Umbilical cord (tissue), 1 donor: ENCODE measurements at regions not wholly inside any gene's neighbourhood (a gene's known extent, or its start where the extent isn't known, plus 50 kb on each side); places are given as distances from the start of the nearest gene placed in this dataset.

ENCODE experiments used
- DNase-seq: peaks from one replicate; pipeline ENCODE4 v3.0.0-alpha.2; 2015; ENCODE audit warnings: low spot score

DNA sequence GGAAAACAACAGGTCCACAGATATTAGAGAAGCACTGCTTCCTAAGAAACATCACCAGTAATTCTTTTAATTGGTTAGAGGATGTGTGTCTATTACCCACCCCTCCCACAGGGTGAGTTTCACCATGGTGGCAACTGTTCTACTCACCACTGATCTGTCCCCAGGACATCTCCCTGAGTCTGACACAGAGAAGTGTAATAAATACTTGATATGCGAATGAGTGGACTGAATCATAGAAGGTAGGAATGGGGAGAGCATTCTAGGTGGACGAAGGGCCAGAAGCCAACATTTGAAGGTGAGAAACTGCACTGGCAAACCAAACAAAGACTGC lies 452.7 kb upstream of the PROK2 start:
- DNase-seq: no peak

DNA sequence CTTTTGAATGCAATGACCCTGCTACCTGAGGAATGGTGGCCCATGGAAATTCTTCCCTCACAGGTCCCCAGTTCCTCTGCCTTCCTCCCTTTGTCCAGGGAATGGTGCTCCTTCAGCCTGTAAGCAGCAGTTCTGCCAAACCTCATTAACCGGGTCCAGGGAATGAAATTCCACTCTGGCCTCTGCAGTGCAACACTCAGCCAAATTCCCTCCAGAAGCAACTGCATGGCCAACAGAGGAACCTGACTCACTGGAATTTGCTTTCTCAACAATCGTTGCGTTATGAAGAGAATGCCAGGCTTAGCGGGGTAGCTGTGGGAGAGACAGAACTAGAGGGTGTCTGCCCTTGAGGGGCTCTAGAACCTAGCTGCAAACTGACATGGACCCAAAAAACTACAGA lies 449.4 kb upstream of the PROK2 start:
- peak; percentile 69 for DNase-seq

DNA sequence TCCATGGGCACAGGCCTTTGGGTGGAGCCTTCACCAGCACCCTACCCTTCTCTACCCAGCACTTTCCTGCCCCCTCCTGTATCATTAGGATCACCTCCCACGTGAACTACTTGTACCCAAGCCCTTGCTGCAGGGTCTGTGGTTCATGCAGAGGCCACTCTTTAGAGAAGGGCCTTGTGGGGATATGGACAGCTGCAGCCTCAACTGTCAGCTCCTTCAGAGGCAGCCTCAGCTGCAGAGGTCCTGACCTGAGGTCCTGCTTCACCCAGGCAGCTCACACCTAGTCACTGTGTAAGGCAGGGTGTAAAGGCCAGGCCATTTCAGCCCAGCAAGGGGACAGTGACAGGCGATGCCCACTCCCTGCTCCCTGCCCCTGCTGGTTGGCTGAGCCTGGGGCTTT lies 448.6 kb upstream of the PROK2 start:
- no peak for DNase-seq

DNA sequence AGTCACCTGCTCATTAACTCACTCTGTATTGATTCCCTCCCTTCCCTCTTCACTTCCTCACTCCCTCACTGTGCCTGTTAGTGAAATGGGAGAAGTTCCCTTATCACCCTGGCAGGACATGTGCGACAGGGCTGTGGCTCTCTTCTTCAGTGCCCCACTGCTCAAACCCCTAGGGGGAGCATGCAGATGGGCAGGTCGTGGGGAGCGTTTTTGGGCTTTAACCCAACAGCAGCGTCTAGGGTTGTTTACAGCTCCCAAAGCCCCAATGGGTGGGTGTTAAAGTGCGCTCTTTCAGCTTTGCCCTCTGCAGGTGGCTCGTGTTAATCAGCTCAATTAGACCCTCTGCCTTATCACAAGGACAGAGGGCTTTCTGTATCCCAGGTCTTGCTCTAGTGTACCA lies 447.8 kb upstream of the PROK2 start:
- DNase-seq: no peak

DNA sequence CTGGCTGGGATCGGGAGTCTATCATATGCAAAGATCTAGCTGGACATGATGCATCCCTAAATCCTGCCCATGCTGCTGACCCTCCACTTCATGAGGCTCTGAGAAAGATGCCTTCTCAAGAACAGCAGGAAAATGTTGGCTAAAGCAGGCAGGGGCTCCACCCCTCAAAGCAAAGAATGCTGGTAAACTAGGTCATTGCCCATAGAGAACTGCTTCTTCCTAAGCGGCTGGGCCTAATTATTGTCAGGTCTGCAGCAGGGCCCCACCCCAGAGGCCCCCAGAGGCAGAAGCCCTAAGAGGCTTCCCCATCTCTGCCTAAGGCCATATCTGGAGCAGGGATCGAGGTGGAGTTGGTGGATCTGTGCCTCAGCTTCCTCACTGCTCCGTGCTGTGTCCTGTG lies 447.4 kb upstream of the PROK2 start:
- peak; percentile 42 for DNase-seq

DNA sequence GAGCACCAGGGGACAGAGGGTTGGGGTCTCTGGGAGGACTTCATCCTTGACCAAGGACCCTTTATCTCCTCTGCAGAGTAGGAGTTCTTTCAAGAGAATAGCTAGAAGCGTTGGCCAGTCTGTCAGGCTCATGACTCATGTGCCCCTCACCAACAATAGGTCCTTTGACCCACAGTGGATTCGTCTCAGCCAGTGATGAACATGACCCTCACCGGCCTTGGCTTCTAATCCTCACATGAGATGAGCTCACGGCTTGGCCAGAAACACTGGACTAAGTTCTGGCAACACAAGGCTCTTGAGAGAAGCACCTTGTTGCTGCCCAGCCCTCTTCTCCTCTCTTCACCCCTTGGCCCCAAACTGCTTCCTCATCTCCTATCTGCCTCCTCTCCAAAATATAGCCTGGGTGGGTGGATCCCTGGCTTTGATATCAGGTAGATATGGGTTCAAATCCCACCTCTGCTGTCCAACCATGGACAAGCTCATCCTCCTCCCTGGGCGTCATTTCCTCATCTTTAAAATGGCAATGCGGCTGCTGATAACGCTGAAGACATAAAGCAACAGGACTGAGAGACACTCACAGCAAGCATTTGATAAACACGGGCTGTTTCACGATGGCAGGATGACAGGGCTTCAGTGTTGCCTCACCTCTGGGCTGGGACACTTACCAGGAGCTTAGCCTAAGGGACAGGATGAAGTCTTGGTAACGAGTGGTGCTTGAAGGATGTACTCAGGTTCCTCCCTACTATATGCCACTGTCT lies 446.7 kb upstream of the PROK2 start:
- no peak for DNase-seq

DNA sequence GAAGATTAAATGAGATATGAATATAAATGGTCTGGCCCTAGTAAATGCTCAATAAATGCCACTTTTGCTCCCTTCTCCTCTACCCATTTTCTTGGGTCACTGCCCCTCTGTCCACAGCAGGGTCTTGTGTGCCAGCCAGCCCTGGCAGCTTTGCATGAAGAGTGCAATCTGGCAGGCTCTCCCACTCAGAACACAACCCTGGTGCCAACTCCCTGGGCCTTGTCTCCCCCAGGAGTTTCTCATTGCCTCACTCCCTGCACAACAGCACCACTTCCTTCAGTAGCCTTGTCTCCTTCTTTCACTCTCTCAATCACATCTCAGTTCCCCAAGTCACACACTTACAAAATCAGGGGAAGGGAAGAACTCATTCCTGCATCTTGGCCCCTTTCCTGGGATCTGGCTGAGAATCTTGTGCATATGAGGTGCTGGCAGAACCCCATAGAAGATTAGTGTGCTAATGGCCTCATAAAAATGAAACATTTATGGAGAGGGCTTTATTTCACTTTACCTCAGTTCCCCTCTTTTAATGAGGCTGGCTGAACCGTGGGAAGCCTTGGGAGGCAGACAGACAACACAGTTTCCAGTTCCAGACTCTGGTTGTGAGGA lies 445.9 kb upstream of the PROK2 start:
- DNase-seq: peak; percentile 25

DNA sequence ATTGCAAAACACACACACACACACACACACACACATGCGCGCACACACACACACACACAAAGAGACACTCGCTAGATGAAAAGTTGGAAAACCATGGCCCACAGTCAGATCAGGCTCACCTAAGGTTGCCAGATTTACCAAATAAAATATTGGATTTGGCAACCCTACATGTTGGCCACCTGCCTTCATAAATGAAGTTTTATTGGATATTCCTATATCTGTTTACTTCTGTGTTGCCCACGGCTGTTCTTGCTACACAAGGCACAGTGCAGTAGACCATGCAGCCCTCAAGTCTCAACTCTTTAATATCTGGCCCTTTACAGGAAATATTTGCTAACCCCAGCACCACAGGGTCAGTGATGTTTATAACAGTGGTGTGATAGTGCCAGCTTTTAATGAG lies 445.0 kb upstream of the PROK2 start:
- DNase-seq: no peak

DNA sequence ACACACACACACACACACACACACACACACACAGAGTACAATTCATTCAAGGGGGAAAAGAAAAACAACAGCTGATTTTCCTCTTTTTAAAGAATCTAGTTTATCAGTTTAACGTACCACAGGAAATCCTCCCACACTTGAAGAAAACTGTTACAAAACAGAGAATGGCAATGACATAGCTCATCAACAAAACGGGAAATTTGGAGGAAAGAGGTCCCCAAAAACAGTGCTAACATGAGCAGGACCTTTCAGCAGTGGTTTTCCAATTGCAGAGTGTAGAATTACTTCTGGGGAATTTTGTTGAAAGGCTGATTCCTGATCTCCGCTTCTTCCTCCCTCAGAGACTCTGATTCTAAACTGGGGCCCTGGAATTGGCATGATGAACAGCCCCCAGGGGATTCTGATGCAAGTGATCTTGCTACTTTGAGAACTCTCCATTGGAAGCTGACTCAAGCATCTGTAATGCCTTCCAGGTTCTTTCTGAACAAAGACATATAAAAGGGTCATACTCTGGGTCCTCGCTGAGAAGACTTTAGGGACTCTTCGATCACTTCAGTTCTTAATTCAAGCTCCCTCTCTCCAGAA lies 442.6 kb upstream of the PROK2 start:
- DNase-seq: no peak

DNA sequence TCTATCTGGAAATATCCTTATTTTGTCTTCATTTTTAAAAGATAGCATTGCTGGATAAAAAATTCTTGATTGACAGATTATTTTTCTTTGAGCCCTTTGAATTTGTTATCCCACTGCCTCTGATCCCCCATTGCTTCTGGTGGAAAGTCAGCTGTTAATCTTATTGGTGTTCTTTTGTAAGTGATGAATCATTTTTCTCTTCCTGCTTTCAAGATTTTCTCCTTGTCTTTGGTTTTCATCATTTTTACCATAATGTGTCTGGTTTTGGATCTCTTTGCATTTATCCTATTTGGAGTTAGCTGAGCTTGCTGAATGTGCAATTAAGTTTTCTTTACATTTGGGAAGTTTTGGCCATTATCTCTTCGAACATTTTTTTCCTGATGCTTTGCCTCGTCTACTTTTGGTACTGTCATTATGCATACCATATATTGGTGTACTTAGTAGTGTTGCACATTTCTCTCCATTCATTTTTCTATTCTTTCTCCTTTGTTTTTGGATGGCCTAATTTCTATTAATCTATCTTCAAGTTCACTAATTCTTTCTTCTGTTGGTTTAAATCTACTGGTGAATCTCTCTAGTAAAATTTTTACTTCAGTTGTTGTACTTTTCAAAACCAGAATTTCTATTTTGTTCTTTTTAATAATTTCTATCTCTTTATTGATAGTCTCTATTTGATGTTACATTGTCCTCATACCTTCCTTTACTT lies 440.0 kb upstream of the PROK2 start:
- no peak for DNase-seq

DNA sequence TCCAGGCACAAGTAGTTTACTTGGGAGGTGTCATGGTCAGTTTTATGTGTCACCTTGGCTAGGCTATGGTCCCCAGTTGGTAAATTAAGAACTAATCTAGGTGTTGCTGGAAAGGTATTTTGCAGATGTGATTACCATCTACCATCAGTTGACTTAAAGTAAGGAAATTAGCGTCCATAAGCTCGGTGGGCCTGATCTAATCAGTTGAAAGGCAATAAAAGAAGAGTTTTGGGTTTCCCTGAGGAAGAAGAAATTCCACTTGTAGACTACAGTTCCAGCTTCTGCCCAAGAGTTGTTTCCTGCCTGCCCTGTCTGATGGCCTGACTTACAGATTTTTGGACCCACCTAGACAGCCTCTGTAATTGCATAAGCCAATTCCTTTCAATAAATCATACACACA lies 438.7 kb upstream of the PROK2 start:
- no peak for DNase-seq

DNA sequence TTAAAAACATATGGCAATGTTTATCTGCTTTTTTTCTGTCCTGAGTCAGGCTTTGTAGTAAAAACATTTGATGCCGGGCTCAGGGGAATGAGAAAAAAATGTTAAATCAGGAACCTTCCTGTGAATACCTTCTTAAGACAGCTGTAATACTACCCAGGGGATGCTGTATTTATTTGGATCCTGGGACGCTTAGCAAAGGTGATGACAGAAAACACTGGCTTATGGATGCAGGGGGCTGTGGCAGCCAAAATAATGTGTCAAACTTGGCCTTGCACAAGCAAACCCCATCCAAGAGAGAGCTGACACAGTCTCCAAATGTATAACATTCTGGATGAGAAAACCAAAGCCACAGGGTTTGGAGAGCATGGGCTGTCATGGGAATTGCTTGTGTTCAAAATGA lies 438.2 kb upstream of the PROK2 start:
- peak; percentile 76 for DNase-seq

DNA sequence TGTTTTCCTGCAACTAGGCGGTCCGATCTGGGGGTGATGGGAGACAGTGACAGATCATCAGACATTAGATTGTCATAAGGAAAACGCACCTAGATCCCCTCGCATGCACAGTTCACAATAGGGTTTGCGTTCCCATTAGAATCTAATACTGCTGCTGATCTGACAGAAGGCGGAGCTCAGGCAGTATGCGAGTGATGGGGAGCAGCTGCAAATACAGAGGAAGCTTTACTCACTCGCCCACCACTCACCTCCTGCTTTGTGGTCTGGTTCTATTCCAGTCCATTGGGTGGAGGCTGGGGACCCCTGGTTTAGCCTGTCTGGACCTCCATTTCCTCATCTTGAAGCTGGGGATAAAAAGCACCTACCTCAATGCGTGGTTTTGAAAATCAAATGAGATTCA lies 437.5 kb upstream of the PROK2 start:
- no peak for DNase-seq

DNA sequence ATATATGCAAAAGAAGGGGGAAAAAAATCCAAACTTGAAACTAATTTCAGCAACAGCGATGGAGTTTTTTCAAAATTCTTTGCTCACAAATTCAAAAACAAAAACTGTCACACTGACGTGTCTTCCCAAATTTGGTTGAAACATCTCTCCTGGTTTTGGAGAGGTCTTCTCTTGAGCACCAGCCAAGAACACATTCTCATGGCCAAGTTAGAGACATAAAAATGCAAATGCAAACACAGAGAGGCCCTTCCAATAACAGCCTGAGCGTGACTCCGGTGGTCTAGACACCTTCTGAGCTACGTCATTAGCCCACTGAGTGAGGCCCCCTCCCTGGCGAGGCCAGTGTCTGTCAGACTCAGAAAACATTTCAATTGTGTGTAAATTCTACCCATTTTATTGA lies 436.0 kb upstream of the PROK2 start:
- no peak for DNase-seq

DNA sequence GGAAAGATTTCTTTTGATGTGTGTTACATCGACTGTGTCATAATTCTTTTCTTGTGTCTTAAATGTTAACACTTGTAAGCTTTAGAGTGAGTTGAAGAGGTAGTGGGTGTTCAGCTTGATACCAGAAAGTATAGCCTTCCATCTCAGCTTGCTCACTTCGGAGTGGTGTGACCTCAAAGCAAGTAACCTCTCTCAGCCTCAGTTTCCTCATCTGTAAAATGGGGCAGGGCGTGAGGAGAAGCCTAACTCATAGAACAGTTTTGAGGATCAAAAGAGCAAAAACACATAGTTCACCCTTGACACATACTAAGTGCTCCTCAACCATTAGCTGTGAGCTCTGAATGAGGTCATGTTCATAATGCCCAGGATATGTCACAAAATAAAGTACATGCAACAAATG lies 434.8 kb upstream of the PROK2 start:
- no peak for DNase-seq

DNA sequence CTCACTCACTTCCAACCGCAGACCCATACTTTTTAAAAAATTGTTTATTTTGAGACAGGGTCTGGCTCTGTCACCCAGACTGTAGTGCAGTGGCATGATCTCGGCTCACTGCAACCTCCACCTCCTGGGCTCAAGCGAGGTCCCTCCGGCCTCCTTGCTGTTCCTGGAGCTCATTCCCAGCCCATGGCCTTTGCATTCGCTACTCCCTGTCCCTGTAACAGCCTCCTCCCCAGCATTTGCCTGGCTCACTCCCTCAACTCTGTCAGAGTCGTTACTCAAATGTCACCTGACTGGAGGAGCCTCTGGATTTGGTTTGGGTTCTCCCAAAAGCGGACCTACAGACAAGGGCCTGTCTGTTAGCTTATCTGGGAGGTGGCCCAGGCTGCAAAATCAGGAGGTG lies 432.6 kb upstream of the PROK2 start:
- no peak for DNase-seq

DNA sequence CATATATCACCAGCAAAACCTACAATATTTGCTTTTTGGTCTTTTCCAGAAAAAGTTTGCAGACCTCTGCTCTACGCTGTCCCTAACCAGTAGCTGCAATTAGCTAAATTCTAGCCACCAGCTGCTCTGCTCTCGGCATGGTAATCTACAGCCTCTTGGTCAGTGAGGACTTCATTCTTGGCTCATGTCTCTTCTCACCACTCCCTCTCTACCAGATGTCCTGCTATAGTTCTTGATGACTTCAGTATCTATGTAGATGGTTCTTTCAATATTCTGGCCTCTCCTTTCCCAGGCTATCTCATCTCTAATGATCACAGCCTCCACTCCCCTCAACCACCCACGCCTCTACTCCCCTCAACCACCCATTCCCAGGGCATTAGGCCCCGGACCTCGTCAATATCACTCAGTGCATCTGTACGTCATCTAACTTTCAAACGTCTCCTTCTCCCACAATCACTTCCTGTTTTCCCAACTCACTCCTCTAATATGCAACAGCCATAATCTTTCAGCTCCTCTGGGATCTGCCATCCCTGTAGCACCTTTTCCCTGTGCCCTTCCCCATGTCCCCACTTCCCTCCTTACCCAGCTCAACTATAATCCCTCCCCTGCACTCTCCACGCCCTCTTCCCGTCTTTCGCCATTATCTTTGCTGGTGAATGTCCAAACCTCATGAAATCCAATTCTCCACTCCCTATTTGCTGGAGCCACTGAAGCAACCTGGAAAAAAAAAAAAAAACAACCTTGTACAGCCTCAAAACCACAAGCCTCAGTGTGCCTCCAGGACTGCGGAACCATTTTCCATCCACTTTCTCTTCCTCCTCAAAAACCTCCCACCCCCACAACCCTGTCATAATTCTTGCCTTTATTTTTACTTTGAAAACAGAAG lies 429.4 kb upstream of the PROK2 start:
- DNase-seq: no peak

DNA sequence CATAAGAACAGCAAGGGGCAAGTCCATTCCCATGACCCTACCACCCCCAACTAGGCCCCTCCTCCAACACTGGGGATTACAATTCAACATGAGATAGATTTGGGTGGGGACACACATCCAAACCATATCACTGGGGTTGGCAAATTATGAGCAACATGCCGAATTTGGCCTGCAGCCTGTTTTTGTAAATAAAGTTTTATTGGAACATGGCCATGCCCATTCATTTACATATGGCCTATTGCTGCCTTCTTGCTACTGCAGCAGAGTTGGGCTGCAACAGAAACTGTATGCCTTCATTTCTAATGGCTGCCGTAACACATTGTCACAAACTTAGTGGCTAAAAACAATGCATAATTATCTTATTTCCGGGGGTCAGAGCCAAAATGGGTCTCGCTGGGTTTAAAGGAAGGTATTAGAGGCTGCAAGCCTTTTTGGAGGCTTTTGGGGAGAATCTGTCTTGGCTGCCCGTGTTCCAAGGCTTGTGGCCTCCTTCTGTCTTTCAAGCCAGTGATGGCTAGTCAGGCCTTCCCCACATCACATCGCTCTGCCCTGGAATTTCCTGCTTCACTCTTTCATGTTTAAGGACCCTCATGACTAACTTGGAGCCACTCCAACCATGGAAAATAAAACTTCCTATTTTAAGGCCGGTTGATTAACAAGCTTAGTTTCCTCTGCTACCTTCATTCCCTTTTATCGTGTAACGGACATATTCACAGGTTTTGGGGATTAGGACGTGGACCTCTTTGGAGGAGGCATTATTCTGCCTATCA lies 428.5 kb upstream of the PROK2 start:
- DNase-seq: no peak

DNA sequence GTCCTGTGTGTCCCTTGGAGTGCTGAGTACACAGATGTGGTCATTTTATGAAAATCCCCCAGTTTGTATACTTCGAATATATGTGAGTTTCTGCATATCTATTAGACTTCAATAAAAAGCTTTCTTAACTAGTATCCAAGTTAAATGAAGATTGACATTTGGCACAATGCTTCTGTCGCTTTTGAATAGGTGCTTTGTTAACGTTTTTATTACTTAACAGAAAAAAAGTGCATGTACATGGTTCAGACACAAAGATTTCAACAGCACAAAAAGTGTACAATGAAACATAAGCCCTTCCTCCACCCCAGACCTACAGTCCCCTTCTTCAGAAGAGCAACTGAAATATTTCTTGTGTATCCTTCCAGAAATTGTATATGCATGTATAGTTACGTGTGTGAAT lies 427.4 kb upstream of the PROK2 start:
- DNase-seq: no peak

DNA sequence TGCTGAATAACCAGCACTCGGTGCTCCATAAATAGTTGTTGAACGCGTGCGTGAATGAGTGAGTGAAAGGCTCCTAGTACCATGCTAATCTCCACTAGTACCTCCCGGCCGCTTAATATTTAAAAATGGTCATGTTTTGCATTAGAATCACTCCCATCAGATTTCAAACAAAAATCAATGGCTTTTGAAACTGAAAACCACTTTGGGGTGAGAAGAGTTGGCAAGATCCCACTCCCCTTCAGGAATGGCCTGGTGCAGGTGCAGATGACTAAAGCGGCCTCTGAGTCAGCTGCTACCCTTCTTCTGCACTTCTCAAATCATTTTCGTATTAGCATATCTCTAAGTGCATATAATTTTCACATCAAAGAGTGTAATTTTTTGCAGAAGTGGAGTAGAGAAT lies 425.3 kb upstream of the PROK2 start:
- no peak for DNase-seq

DNA sequence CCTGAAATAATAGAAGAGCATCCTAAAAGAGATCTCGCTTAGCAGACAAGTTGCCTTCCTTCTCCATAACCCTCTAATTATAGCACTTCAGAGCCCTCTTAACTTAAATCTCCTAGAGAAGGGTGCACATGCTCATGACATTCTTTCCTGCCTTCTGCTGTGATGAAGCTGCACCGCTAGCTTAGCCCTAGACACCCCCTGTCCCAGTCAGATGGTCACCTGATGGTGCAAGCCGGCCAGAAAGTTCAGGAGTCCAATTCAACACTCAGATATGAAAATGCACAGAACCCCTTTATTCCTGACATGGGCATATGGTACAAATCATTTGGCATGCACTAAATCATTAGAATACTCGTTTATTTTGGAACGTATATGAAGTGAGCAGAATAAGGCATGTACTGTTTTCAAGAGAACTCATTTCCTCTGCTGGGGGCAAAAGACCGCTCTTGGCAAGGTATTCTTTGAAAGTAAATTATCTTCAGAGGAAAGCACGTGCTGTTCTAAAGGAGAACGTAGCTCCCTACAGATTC lies 420.4 kb upstream of the PROK2 start:
- DNase-seq: no peak
